Stimulated activated CD4-positive, alpha-beta T cell treated with anti-CD3 and anti-CD28 coated beads, Interleukin-4, amount 100 ng/mL, for 1 hour (primary cell): ENCODE measurements at regions not wholly inside any gene's neighbourhood (a gene's known extent, or its start where the extent isn't known, plus 50 kb on each side); places are given as distances from the start of the nearest gene placed in this dataset.

Experiments
- DNase-seq: peaks from one replicate; pipeline ENCODE4 v3.0.0-alpha.2; 2020

- DNase-seq, result no peak
Observed at GRCh38 chr4:13316354-13316753, 167.8 kb downstream of the RAB28 start.

DNA sequence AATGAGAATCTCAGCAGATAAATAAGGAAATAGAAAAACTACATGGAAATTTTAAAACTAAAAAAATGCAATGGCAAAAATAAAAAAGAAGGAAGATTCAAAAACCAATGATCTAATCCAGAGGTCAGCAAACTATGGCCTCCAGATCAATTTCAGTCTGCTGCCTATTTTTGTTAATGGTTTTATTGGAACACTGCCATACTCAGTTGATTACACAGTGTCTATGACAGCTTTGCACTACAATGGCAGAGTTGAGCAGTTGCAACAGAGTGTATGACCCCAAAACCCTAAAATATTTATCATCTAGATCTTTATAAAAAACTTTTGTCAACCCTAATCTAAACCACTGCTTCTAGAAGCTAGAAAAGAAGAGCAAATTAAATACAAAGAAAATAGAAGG, 170.3 kb downstream of the RAB28 start:
- no peak for DNase-seq

DNA sequence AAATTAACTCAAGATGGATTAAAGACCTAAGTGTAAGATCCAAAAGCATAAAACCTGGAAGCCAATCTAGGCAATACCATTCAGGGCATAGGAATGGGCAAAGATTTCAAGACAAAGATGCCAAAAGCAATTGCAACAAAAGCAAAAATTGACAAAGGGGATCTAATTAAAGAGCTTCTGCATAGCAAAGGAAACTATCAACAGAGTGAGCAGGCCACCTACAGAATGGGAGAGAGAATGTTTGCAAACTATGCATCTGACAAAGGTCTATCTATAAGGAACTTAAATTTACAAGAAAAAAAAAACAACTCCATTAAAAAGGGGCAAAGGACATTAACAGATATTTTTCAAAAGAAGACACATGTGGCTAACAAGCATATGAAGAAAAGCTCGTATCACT, 171.9 kb downstream of the RAB28 start:
- no peak for DNase-seq

DNA sequence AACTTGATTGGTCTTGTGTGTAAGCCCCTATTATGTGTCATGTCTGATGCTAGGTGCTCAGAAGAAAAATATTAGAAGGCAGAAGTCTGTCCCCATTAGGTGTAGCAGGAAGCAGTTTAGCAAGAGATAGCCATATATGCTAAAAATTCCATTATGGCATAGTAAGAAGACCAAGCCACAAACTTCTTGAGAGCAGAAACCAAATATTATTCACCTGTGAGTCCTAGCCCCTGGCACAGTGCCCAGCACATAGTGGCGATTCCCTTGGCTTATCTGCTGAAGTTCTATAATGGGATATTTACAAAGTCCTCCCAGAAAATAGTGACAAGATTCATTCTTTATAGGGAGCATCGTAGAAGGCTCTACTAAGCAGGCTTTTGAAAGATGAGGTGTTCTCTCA, 174.4 kb downstream of the RAB28 start:
- DNase-seq, result no peak

DNA sequence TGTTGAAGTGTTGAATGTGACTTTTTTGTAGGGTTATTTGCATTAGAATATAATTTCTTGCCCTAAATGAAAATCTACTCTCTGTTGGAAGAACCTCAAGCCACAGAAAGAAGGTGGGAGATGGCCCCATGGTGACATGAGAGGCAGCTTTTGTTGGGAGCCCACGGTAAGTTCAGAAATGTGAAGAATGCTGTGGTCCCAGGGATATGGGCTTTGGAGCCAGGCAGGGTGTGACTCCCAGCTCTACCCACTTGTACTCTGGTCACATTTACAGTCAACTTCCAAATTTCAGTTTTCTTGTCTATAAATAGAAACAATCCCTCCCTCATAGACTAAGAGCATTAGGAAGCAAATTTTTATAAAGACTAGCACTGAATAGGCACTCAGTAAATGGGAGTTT, 177.8 kb downstream of the RAB28 start:
- no peak for DNase-seq

DNA sequence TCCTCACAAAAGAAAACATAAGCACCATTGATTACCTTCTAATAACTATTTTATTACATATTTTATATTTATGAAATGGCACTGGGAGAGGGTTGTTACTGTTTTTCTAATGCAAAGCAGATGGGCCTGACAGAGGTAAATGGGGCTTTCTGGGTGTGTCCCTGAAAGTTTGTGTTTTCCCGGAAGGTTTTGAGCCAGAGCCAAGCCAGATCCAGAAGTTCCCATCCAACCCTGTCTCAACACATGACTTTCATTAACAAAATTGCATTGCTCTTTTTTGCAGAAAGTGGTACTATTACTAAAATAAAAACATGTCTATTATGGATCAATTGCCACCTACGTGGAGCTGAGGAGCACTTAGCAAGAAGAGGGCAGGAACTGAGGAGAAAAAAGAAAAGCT, 181.3 kb downstream of the RAB28 start:
- no peak for DNase-seq

GRCh38 chr4:13299343-13299742, 184.8 kb downstream of the RAB28 start:
- no peak for DNase-seq

DNA sequence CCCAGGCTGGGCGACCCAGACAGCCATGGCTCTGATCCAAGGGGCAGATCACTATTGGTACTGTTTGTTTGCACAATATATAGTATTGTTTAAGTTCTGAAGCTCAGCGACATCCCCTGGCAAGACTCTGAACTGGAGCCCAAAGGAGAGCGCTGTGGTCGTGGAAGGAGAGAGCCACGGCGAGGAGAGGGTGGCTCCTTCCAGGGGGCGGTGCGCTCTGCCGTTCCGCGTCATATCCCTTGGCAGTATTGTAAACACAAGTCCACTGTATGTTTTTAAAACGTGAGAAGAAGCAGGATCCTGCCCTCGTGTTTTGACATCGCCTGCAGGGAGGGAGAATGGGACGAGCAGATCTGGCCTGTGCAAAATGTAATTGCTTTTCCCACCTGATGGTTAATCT, 185.5 kb downstream of the RAB28 start:
- no peak for DNase-seq

DNA sequence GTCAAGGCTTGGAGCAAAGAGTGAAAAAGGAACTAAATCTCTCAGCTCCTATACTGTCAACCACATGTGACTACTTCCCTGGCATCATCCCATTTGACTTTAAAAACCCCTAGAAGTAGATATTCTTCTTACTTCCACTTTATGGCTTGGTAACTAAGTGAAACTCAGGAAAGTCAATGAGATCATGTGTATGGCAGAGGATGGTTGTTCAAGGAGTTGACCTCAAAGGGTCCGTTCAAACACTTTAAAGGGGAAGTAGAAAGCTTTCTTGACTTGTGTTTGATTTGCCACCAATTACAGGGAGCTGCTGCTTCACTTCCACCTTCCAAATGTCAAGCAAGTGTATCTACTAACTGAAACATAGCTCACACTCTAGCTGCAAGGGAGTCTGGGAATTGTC, 187.2 kb downstream of the RAB28 start:
- DNase-seq, result no peak

DNA sequence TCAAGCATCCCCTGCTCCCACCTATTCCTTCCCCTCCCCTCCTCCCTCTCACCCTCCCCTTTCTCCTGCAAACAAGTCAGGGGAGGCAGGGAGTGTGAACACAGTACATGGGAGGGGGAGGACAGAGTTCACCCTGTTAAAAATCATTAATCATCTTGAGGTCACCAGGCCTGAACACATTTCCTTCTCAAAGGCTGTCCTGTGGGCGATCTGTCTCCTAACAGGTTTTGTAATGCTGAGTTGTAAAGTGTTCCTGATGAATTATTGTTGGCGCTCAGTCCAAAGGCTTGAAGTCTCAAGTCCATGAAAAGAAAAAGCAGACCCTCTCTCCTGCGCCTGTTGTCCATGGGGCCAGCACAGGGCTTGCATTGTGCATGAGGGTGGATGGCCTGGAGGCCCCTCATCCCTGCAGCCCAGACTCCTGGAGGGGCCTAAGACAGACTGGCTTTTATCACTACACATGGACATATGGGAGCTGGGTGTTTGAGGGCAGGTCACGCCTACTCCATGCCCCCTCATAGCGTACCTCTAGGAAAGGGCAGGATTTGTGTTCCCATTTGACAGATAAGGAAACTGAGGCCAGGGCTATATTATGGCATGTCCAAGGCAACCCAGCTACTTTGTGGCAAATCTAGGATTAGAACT, 189.1 kb downstream of the RAB28 start:
- no peak for DNase-seq

GRCh38 chr4:13292372-13292771, 191.8 kb downstream of the RAB28 start:
- DNase-seq, result no peak

DNA sequence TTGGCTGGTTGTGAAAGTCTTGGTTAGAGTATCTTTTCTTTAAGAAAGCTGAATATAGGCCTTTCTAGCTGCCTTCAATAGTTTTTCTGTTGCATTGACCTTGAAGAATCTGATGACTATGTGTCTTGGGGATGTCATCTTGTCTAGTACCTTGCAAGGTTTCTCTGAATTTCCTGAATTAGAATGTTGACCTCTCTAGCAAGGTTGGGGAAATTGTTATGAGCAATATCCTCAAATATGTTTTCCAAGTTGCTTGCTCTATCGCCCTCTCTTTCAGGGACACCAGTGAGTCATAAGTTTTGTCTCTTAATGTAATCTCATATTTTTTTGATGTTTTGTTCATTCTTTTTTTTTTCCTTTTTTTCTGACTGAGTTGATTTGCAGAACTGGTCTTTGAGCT, 194.7 kb downstream of the RAB28 start:
- DNase-seq, result no peak

DNA sequence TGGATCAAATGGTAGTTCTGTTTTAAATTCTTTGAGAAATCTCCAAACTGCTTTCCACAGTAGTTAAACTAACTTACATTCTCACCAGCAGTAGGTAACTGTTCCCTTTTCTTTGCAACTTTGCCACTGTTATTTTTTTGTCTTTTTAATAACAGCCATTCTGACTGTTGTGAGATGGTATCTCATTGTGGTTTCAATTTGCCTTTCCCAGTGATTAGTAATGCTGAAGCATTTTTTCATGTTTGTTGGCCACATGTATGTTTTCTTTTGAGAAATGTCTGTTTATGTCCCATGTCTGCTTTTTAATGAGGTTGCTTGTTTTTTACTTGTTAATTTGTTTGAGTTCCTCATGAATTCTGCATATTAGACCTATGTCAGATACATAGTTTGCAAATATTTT, 198.8 kb downstream of the RAB28 start:
- no peak for DNase-seq

DNA sequence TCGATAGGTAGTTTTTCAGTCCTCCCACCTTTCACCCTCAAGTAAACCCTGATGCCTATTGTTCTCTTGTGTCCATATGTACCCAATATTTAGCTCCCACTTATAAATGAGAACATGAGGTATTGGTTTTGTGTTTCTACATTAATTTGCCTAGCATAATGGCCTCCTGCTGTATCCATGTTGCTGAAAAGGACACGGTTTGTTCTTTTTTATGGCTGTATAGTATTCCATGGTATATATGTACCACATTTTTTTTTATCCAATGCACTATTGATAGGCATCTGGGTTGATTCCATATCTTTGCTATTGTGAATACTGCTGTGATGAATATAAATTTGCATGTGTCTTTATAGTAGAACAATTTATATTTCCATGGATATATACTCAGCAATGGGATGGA, 199.2 kb downstream of the RAB28 start:
- no peak for DNase-seq

DNA sequence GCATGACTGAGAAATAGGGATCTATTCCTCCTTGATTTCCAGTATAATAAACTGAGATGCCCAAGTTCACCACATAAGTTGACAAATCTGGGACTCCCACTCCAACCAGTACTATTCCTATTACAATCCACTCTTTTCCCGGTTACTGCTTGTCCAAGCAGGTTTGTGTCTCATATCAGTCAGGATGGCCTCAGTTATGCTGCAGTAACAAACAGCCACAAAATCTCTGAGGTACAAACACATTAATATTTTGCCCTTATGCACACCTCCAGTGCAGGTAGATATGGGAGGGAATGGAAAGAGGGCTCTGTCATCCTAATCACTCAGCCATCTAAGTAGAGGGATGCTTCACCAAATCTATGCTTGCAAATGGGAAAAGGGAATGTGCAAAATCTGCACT, 207.8 kb downstream of the RAB28 start:
- DNase-seq, result no peak

DNA sequence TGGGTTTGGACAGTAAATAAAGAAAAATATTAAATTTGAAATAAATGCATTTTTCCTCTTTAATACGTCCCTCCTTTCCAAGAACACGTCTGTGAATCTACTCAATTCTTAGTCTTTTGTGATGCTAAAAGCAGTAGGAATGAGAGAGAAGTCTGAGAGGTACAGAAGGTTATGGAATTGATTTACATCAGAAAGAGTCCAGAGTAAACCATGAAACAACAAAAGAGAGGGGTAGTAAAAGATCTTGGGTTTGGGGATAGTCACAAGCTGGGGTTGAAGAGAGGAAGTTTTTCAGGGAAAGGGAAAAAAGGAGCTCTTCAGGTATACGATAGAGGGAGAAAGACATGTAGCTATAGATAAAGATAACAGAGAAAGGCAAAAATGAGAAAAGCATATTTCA, 215.4 kb downstream of the RAB28 start:
- DNase-seq, result no peak

DNA sequence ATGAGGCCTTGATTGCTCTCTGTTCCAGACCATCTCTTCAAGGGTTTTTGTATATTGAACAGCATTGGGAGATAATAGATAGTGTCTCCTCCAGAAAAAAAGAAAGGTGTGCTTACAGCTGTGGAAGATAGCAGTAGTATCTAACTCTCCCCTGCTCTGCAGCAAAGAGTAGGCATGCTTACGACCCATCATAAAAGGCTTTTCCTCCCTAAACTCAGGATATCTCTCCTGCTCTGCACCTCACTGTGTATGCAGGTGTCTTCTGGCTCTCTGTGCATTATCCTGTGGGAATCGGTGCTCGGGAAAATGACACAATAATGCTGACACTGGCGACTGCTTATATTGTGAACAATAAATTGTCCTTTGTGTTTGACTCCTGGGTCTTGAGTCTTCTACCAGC, 216.0 kb downstream of the RAB28 start:
- no peak for DNase-seq

DNA sequence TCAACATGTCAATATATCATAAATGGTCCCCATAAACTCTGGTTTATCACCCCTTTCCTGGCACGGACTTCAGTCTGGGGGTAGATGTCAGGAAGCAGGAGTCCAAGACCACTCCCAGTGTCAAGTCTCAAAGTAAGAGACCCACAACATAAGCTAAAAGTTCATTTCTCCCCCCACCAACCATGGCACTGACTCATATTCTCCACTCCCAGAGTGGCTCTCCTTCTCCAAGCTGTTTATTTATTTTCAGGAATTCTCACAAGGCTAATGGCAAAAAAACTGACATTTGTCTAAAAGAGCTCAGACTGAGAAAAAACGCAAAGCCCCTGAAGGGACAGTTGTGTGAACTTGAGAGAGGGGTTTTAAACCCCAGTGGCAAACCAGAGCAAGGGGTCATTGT, 217.0 kb downstream of the RAB28 start:
- no peak for DNase-seq

DNA sequence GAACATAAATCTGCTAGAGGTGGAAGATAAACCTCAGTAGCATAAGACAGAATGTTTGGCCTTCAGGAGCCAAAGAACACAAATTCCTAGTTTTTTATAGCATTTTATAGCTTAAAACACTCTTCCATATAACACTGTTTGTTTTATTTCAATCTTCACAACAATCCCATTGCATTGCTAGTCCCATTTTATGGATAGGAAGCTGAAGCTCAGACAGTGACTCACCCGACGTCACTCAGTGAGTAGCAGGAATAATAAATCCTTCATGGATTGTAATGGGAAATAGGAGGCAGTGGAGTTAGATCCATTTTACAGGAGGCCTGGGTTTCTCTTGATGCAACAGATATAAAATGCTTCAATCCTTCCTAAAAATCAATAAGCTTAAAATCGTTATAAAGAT, 217.5 kb downstream of the RAB28 start:
- no peak for DNase-seq

DNA sequence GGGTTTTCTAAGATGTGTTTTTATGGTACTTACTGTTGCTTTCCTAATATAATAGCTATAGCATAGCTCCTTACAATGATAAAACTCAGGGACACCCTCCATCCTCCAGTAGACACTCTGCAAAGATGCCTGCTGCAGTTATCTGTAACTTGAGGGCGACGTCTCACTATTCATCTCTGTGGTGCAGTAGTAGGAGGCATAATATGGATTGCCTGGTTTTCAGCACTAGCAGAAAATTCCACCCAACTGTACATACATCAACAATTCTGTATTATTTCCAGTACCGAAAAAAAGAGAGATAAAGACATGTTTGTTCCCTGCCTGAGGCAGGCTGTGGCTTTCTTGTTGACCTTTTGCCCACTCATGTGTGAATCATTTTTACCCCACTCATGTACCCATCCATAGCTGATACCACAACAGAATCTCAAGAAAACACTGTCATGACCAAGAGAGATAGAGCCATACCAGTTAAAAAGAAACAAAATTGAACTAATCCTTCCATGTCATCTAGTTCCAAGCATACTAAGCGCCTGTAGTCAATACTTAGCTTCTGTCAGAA, 220.1 kb downstream of the RAB28 start:
- no peak for DNase-seq

DNA sequence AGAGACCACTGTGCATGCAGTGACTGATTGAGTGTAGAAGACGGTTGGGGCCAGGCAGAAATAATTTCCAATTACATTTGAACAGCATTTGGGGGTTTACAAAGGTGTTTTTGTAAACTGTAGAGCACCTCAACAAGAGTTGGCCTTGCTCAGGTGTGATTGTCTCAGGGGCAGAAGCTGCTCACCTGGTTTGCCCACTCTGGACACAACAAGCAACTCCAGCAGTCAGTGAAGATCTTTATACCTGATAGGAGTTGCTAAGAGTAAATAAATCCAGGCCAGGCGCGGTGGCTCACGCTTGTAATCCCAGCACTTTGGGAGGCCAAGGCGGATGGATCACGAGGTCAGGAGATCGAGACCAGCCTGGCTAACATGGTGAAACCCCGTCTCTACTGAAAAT, 221.3 kb downstream of the RAB28 start:
- DNase-seq, result no peak

GRCh38 chr4:13261486-13262257, 222.5 kb downstream of the RAB28 start:
- no peak for DNase-seq

DNA sequence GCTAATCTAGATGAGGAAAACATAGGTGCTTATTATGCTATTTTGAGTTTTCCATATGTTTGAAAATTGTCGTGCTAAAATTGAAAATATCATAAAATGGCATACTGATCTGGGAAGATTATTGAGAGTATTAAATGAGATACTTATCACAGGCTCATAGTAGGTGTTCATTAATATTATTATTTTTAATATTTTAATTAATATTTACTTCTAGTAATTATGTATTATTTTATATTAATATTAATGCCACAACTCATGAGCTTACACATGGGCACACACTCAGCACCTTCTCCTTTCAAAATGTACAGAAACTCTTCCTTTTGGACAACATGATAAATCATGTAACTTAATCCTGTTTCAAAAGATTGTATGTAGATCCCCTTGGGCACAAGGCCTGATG, 223.6 kb downstream of the RAB28 start:
- no peak for DNase-seq

GRCh38 chr4:13250263-13250662, 233.9 kb downstream of the RAB28 start:
- DNase-seq, result no peak
